Left lobe of liver (tissue), 2 donors: ENCODE measurements at regions not wholly inside any gene's neighbourhood (a gene's known extent, or its start where the extent isn't known, plus 50 kb on each side); places are given as distances from the start of the nearest gene placed in this dataset.
"Not testable (repeated sequence)": the region's sequence is repeated elsewhere in the genome, so short reads cannot be mapped to it uniquely, and the experiment has no call there.

ENCODE experiments used
- ATAC-seq: fragments of 200-7000 bp; cut with Tn5 transposase; one replicate; pipeline ENCODE4 v1.9.1; 2020; ENCODE audit warnings: mild to moderate bottlenecking, moderate library complexity
- DNase-seq: peaks from one replicate; pipeline ENCODE4 v3.0.0-alpha.2; 2020; ENCODE audit warnings: low spot score
- donor health status: DM: no; HTN: no; CAD: no; lungs with moderate emphysema.
- donor health status: DM: no; HTN: yes; CAD: no.

DNA sequence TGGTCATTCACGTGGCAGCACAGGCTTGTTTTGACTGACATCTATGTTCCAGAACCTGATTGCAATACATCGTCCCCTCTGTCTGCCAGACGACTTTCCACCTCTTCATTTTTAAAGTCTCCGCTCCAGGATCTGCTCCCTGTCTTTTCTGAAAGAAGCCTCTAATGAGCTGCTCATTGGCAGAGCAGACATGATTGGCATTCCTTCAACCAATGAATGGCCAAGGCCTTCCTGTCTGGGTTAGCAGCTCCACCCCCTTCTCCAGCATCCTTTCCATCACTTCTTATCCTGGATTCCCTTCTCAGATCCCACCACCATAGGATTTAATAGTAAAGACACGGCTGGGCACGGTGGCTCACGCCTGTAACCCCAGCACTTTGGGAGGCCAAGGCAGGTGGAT lies 202.7 kb upstream of the KLF3 start:
- ATAC-seq (no peak), DNase-seq (no peak)

DNA sequence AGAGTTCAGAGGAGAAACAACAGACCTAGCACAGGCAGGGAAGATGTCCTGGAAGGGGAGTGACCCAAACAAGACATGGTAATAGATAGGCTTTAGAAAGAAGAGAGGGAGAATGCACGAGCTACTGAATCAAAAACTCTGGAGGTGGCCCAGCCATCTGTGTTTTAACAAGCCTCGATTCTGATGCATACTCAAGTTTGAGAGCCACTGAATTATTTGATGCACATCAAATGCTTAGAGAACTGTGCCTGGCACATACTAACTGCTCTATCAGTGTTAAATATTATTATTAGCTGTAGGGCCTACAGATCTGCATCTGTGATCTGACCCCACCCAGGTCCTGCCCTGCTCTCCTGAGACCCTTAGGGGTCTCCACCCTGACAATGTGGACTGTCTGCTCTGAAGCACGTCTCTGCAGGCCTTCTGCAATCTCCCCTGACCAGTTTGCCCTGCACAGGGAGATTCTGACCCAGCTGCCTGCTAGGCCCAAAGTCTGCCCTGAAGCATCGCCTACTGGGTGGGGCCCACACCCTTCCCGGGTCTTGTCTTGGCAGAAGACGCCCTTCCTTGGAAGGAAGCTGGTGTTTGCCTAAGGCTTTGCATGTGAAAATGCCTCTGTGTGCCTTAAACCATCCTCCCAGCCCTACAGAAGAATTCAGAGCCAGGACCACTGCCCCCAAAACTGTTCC lies 201.5 kb upstream of the KLF3 start:
- no peak for ATAC-seq
- DNase-seq = no peak

DNA sequence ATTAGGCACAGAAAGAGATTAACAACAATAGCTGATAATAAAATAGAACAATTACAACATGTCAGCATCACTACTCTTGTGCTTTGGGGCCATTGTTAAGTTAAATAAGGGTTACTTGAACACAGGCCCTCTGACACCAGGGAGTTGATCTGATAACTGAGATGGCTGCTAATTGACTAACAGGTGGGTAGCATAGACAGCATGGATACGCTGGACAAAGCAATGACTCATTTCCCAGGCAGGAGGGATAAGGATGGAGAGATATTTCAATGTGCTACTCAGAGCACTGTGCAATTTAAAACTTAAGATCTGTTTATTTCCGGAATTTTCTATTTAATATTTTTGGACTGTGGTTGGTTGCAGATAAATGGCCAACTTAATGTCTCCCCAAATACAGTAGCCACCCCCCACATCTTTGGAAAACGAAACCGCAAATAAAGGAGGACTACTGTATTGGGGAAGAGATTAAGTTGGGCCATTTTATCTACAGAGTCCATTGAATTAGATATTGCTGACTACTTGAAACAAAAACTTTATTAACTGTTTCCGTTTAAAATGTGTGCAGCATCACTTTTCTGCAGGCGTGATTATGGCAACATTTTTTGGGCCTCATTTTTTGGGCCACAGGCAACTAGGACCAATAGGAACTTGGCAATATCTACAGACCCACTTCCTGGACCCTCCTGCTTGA lies 200.6 kb upstream of the KLF3 start:
- ATAC-seq (no peak), DNase-seq (no peak)

DNA sequence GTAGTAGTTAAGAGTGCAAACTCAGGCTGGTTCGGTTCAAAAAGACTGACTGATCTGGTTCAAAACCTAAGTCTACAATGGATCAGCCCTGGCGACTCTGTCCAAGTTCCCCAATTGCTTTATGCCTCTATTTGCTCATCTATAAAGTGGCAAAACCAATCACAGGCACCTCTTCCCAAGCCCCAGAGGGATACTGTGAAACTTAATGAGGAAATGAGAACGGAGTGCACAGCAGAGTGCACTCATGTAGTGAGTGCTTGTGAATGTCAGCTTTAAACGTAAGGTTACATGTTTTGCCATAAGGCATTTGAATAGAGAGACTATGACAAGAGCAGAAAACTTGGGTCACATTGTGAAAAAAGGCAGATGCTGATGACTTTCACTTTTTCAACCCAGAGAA lies 199.7 kb upstream of the KLF3 start:
- ATAC-seq = no peak
- no peak for DNase-seq

DNA sequence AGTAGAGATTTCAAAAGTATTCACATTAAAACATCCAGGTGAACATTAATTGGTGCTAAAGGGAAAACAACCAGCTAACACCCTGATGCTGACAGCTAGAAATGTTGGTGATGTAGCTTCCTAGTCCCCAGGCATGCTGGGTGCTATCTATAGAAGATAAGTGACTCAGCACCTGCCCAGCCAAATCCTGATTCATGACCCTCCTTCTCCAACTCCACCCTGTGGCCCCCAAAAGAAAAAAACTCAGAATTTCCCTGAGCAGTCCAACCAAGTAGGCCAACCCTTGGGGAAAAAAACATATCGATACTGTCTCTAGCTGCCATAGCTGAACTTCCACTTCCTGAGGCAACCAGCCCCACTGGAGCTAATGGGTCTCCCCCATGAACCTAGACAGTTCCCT lies 197.6 kb upstream of the KLF3 start:
- ATAC-seq (no peak), DNase-seq (no peak)

DNA sequence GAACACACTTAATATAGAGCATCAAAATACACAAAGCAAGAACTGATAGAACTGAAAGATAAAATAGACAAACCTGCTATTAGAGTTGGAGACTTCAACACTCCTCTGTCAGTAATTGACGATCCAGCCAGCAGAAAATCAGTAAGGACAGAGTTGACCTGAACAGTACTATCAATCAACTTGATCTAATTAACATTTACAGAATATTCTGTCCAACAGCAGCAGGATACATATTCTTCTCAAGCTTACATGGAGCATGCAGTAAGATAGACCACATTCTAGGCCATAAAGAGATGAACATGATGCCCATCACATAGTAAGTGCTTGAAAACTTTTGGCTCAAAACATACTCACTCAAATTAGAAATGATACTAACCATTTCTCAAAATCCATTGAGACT lies 196.7 kb upstream of the KLF3 start:
- ATAC-seq = no peak
- DNase-seq = no peak

DNA sequence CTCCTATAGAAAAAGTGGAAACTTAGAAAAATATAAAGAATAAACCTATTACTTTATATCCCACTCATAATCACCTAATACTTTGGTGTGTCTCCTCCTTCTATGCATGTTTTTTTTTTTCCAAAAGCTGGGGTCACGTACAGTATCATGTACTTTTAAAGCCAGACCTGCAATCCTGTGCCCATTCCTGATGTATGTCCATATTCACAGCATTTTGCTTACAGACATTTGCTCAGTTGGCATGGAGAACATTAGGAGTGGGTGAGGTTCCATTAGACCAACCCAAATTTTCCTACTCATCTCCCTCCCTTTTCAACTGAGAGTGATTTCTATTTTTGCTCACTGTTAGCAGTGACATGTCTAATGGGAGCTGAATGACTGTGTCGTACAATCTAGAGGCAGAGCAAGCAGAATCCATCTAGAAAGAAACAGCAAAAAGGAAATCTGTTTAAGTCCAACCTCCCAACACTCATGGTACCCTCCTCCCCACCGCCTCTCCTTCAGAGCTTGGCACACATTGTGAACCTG lies 195.6 kb upstream of the KLF3 start:
- ATAC-seq = no peak
- DNase-seq = no peak

DNA sequence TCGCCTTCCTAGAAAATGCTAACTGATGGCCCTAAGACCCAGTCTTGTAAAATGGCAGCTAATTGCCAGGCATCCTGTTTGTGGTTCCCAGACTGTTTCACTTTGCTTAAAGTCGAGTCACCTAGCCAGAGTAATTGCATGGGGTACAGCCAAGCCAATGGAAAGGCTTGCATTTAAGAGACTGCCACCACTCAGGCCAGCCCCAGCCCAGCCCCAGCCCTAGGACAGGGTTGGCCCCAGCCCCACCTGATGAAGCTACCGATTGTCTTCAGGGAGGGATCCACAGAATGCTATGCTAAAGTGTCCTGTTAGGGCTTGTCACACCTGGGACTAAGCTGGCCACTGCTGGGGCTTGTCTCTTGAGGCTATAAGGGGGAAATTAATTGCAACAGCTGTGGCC lies 194.6 kb upstream of the KLF3 start:
- DNase-seq (no peak), ATAC-seq (no peak)

DNA sequence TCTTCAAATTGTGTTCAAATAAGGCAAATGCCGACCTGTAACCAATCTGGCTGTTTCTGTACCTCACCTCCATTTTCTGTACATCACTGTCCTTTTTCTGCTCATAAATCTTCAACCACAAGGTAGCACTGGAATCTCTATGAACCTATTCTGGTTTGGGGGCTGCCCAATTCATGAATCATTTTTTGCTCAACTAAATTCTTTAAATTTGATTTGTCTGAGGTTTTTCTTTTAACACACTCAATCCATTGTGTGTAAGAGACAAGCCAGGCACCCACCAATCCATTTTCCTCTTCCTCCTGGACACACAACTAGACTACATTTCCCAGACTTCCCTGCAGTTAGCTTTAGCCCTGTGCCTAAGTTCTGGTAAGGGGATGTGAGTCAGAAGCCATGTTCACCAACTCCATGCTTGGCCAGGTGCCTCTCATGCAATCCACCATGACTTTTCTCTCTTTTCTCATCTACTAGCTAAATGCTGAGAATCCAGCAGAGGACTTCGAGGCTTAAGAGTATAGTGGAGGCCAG lies 193.2 kb upstream of the KLF3 start:
- ATAC-seq (no peak), DNase-seq (no peak)

DNA sequence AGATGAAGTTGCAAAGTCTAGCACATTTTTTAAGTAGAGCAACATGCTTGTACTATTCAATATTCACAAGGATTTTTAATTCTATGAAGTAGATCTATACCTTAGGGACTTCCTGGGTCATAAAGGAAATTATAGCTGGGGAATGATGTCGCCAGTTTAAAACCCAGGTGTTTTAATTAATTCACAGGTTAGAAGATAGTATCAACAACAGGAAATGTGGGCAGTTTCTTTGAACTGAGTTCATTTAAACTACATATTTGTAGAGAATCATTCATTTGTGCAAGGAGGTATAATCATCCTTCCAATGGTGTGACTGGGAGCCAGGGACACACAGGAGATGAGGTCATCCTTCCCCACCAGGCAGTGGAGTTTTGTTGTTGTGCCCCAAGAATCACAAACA lies 181.3 kb upstream of the KLF3 start:
- DNase-seq (no peak), ATAC-seq (no peak)

DNA sequence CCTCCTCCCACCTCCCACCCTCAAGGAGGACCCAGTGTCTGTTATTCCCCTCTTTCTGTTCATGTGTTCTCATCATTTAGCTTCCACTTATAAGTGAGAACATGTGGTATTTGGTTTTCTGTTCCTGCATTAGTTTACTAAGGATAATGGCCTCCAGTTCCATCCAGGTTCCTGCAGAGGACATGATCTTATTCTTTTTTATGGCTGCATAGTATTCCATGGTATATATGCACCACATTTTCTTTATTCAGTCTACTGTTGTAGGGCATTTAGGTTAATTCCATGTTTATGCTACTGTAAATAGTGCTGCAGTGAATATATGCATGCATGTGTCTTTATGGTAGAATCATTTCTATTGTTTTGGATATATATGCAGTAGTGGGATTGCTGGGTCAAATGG lies 180.4 kb upstream of the KLF3 start:
- not testable (repeated sequence) for ATAC-seq, DNase-seq

DNA sequence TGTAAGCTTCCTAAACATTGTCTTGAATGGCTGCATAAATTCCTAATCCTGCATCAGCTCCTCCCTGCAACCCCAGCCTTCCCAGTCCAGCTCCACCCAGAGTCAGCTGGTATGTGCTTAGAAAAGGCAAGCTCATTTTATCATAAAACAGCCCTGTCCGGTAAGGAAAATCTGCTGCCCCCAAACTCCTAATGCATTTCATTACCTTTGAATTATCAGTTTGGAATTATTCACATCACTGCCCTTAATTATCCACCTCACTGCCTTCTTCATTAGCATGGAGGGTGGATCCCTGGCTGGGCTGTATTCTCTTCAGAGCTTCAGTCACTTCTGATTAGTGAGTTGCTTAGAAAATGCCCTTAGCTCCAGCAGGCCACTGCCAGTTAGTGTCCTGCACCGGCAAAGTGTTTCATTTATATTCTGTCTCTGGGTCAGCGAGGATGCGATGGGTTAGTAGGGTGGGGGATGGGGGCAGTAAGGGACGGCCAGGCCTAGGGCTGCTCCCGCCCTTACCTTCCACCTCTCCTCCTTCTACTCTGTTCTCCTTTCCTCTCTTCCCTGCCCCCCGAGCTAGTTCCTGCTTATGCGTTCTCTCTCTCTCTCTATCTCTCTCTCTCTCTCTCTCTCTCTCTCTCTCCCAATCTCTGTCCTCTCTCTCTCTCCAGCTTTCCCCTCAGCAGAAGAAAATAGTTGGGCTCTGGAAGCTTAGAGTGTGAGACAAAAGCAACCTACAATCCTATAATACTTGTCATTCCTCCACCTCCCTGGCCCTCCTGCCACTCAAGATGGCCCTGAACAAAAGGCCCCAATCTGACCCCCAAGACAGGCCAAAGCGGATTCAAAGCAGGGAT lies 174.8 kb upstream of the KLF3 start:
- ATAC-seq (no peak), DNase-seq (no peak)

DNA sequence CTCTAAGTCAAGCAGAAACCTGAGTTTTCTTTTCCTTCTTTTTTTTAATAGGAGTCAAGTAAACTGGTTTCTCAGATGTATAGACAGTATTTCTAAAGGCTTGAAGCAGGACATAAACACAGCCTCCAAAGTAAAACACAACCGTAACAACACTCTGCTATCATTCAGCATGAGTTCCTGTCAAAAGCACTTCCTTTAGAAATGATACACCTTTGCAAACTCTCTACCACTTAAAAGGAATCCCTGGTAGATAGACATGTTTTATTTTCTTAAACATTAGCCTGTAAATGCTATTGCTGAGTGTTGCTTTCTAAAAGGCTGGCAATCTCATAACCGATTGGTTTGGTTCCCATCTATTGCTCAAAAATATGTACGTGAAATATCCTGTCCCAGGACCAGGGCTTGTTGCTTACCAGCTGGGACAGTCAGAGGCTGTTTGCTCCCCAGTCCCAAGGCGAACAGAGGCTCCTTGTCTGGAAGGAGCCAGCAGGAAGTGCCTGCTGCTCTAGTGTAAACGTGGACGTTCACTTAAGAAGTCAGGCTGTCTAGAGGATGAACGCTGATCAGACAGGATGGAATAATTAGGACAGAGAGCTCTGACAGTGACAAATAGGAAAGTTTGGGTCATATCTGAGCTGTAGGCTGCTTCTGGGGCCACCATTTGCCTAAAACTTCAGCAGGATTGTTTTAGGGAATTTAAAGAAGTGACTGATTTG lies 173.9 kb upstream of the KLF3 start:
- ATAC-seq (peak; percentile 19), DNase-seq (no peak)

DNA sequence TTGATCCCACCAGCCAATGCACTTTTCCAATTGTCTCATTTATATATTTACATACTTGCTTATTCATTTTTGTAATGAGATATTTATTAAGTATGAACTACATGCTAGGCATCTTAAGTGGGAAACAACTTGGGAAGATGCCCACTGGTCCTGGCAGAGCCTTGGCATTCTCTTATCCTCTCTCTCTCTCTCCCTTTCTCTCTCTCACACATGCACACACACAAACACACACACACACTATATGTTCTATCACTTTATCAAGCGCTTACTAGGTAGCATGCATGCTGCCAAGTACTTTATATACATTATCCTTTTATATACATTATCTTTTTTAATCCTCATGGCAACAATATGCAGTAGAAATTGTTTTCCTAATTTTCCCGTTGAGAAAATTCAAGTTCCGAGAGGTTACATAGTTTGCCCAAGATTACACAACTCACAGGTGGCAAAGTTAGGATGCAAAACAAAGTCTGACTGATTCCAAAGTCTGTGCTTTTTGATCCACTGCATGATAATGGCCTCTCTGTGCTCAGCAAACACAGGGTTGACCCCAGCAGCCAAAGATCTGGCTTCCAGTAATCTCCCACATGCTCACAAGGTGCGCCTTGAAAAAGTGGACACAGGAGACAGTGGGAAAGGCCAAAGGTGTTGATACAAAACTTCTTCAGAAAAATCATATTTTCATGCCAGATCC lies 173.1 kb upstream of the KLF3 start:
- ATAC-seq = peak; percentile 95
- DNase-seq = peak; percentile 77

DNA sequence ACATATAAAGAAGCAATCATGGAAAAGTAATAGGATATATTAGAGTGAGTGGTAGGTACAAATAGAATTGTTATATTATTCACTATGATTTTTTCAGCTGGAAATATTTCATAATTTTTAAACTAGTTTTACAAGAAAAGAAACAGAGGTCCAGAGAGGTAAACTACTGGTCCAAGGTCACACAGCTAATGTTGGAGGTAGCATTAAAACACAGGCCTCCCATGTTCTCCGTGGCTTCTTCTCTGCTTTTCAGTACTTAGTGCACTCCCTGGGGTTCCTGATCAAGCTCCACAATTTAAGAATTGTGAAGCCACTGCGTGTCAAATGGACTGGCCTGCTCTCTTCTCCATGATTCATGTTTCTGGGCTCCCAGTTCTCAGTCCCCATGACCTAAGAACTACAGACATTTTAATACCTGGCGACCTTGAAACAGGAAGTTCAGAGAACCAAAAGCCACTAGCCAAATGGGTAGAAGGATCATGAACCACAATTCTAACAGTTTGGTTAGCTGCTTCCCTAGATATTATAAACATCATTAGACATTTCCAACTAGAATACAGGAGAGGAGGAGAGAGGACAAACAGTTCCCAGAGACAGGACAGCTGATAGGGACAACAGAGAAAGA lies 172.0 kb upstream of the KLF3 start:
- no peak for DNase-seq
- ATAC-seq = no peak

DNA sequence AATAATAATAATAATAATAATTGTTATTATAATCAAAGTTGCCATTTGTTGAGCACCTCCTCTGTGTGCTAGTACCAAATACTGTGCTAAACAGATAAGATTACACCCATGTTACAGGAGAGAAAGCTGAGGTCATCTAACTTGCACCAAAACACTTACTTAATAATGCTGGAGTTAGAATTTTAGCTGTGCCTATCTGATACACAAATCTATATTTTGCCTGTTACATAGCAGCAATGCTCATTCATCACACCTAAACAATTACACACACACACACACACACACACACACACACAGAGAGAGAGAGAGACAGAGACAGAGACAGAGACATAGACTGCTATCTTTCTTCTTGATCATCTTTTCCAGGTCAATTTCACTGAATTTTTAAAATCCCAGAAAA lies 170.9 kb upstream of the KLF3 start:
- ATAC-seq = no peak

DNA sequence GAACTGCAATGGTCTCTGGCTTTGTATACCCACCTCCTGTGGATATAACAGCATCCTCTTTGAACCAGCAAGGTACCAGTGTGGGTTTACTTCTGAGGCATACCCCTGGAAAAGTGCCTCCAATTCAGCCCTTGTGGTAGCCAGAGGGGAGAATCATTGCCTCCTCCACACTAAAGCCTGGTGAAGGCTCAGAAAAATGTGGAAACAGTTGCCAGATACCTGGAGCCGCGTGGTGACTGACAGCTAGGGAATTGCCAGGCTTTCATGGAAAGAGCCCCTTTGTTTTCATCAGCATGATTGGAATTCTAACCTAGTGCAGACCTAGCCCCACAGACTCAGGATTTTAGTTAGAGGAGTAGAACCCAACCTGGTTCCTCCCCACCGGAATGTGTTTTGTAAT lies 168.6 kb upstream of the KLF3 start:
- DNase-seq = no peak
- no peak for ATAC-seq

More for the DNA sequence above, 170.9 kb upstream of the KLF3 start:
- DNase-seq = no peak

DNA sequence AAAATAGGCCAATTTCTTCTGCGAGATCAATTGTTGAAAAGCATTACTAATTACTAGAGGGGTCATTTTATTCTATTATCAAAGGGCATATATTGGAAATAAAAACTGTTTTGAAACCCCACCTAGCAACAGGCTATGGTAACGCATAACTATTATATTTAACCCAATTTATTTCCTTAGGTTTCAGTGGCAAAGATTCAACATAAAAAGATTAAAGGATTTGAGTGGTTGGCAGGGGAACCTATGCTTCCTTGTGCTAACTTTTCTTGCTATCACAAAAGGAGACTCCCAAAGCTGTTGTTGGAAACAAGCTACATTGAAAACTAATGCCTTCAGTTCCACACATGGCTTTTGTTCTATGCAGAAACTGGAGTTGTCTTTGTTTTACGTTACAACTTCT lies 166.9 kb upstream of the KLF3 start:
- ATAC-seq = no peak

DNA sequence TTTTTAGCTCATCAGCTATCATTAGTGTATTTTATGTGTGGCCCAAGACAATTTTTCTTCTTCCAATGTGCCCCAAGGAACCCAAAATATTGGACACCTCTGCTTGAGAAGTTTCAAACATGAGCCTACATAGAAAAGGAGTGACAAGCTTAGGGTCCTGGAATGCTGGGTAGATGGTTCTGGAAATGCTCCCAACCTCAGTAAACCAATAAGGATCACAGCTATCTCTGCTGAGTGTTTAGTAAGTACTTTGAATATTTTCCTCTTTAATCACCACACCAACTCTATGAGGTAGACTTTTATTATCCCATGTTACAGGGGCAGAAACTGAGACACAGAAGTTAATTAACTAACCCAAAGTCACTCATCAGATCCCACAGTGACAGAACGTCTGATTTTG lies 164.9 kb upstream of the KLF3 start:
- ATAC-seq = no peak

More for the DNA sequence above, 166.9 kb upstream of the KLF3 start:
- no peak for DNase-seq

DNA sequence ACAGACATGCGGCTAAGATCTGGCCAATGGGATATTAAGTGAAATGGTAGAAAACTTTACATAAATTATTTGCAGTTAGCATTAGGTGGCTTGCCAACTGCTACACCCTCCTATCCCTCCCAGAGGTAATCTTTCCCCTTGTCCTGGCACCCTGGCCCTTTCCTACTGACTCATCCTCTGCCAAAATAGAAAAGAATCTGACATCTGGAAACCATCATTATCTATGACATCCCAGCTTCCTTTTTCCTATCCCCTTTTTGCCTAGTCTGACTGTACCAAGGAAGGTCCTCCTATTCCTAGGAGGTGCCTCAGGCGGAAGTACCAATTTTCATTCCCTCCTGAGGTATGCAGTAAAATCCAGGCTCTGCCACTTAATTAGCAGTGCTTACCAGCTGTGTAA lies 163.6 kb upstream of the KLF3 start:
- DNase-seq (no peak), ATAC-seq (no peak)

More for the DNA sequence above, 164.9 kb upstream of the KLF3 start:
- no peak for DNase-seq
